ENCODE measurements at regions not wholly inside any gene's neighbourhood (a gene's known extent, or its start where the extent isn't known, plus 50 kb on each side); places are given as distances from the start of the nearest gene placed in this dataset.

DNA sequence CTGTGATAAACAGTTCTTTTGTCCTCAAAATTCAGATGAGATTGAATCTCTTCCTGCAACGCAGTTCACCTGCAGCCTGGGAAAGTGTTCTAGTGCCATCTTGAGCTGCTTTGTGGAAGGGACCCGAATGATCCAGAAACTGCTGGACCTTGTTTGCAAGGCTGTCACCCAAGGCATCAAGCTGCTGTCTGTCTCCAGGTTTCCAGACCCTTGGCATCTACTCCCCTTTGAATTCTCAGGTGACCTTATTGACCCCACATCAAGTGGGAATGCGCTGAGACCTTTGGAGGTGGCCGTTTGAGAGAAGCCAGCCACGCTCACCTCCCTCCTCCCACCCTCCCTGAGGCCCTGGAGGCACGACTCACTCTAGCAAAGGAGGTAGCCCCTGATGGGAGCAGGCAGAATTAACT lies 112.5 kb downstream of the EDN3 start:
- Mint-ChIP-seq H3K27me3 (peaks cover 6% of the 10 kb centered on the region), H3K4me3 (no peak overlapping the region), H3K9me3 (no peaks in the 10 kb centered on the region), H3K36me3 (ENCODE audit: low read depth) (no peaks in the 10 kb centered on the region), H3K27ac (no peak overlapping the region), H3K4me1 (no peaks in the 10 kb centered on the region)
- ATAC-seq (no peak), DNase-seq (no peak)

DNA sequence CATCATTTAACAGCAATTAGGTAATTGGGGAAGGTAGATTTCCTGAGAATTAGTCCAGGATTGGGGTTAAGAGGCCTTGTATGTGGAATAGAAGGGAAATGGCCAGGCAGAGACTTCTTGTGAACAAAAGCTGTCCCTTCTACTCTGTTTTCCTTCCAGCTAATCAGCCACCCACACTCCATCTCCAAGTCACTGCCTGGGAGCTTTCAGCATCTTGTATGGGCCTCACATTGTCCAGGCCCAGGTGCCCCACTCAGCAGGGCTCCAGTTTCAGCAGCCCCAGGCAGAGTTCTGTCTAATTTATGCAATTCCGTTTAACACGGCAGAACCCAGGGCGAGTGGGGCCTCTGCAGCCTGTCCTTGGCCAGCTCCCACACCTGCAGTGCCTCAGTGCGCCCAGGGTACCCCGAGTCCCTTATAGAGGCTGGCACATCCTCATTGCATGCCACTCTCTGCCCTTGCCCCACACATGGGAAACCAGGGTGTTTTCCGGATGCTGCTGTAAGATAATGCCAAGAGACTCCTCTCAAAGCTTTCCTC lies 113.0 kb downstream of the EDN3 start:
- Mint-ChIP-seq H3K4me3 (no peak overlapping the region), H3K4me1 (no peaks in the 10 kb centered on the region), H3K36me3 (ENCODE audit: low read depth) (no peaks in the 10 kb centered on the region), H3K27ac (no peak overlapping the region), H3K9me3 (no peaks in the 10 kb centered on the region), H3K27me3 (peaks cover 6% of the 10 kb centered on the region)
- no peak for DNase-seq
- no peak for ATAC-seq

DNA sequence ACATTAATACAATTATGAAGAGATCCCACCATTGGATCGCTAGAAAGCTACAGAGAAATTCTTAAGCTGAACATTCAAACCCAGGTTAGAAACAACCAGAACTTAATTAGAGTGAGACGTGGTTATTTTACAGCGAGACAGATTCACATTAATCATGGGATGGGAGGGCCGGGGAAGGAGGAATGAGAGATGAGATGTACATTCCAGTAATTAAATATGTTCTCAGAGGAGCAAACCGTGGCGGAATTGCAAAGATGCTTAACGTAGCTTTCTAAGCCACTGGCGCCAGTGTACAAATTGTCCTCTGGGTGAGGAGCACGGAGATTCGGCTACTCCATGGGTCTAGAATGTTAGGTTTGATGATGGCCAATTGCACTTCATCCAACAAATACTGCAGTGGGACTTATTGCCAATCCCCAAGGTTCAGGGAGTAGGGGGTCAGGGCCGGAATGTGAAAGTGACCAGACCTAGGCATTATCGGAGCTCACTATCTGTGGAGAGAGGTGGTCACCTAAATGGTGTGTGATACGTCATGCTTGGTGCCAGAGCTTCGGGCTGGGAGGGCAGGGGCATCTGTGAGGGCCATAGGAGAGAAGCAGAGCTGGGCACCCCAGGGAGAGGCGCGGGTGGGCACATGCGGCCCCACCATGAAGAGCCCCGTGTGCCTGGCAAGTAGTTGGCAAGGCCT lies 114.7 kb downstream of the EDN3 start:
- Mint-ChIP-seq H3K27me3 (peaks cover 6% of the 10 kb centered on the region), H3K9me3 (no peaks in the 10 kb centered on the region), H3K4me3 (no peak overlapping the region), H3K4me1 (no peaks in the 10 kb centered on the region), H3K36me3 (ENCODE audit: low read depth) (no peaks in the 10 kb centered on the region), H3K27ac (no peak overlapping the region)
- ATAC-seq = no peak
- no peak for DNase-seq

DNA sequence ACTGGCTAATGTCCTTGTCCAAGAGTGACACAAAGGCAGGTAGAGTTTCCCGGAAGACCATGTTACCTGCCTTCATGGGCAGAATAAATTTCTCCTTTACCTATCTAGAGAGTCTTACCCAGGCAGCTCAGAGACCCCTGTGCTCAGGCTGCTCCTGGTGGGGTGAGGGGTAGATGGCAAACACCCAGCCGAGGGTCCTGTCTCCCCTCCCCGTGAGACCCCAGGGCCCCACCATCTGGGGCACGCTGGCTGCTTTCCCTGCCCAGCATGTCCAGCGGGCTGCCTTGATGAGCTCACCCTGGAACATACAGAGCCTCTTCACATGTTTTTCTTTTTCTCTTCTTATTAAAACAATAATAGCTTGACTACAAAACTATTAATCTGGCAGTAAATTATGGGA lies 116.5 kb downstream of the EDN3 start:
- H3K4me1 Mint-ChIP-seq = no peaks in the 10 kb centered on the region
- no peaks in the 10 kb centered on the region for H3K9me3 Mint-ChIP-seq

DNA sequence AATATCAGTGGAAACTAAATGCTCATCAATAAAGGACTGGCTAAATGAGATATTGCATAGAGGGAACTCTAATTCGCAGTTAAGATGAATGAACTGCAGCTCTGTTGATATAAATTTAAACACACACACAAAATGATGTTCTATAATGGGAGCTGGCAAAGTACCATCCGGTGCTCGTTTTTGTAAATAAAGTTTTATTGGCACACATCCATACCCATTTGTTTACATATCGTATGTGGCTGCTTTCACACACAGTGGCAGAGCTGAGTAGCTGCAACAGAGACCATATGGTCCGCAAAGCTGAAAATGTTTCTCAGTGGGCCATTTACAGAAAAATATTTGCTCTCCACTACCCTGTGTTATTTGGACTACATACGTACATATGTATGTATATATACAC lies 120.7 kb downstream of the EDN3 start:
- no peak overlapping the region for H3K27ac Mint-ChIP-seq
- H3K27me3 Mint-ChIP-seq = peaks cover 2% of the 10 kb centered on the region
- no peak for ATAC-seq
- no peak for DNase-seq
- H3K4me1 Mint-ChIP-seq = no peaks in the 10 kb centered on the region
- no peak overlapping the region for H3K4me3 Mint-ChIP-seq
- no peaks in the 10 kb centered on the region for H3K9me3 Mint-ChIP-seq
- no peaks in the 10 kb centered on the region for H3K36me3 Mint-ChIP-seq (ENCODE audit: low read depth)

More for the DNA sequence above, 116.5 kb downstream of the EDN3 start:
- Mint-ChIP-seq H3K27ac (no peak overlapping the region), H3K27me3 (peaks cover 6% of the 10 kb centered on the region), H3K36me3 (ENCODE audit: low read depth) (no peaks in the 10 kb centered on the region), H3K4me3 (no peak overlapping the region)
- DNase-seq (no peak), ATAC-seq (no peak)

DNA sequence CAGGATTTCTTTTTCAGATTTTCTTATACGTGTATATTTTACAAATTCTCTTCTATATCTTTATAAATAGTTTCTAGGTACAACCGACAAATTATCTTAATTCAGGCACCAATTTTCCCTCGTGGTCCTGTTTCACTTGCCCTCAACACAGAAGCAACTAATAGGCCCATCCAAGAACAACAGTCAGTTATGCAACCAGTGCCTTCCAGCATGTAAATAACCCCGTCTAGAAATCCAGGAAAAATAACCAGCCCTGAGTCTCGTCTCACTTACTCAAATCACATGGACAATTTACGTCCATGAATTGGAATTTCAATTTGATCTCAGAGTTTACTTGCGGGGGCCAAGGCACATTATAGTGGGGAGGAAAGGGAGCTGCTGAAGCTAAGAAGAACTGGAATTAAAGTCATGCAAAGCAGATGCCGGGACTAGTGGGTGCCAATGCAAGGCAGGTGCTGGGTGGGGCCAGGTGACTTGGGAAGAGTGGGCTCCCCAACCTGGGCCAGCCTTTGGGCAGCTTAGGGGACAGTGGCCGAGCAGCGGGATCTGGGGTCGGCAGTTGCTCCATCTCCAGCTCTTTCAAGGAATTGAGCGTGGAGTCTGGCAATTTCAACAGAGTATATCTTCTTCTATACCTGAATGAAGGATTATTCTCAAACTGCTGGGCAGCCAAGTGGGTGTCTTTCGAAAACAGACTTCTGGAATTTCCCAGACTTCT lies 121.7 kb downstream of the EDN3 start:
- H3K4me1 Mint-ChIP-seq = no peaks in the 10 kb centered on the region
- no peaks in the 10 kb centered on the region for H3K36me3 Mint-ChIP-seq (ENCODE audit: low read depth)
- no peak overlapping the region for H3K4me3 Mint-ChIP-seq
- no peak overlapping the region for H3K27ac Mint-ChIP-seq
- ATAC-seq = no peak
- H3K27me3 Mint-ChIP-seq = no peaks in the 10 kb centered on the region
- no peak for DNase-seq
- H3K9me3 Mint-ChIP-seq = no peaks in the 10 kb centered on the region

DNA sequence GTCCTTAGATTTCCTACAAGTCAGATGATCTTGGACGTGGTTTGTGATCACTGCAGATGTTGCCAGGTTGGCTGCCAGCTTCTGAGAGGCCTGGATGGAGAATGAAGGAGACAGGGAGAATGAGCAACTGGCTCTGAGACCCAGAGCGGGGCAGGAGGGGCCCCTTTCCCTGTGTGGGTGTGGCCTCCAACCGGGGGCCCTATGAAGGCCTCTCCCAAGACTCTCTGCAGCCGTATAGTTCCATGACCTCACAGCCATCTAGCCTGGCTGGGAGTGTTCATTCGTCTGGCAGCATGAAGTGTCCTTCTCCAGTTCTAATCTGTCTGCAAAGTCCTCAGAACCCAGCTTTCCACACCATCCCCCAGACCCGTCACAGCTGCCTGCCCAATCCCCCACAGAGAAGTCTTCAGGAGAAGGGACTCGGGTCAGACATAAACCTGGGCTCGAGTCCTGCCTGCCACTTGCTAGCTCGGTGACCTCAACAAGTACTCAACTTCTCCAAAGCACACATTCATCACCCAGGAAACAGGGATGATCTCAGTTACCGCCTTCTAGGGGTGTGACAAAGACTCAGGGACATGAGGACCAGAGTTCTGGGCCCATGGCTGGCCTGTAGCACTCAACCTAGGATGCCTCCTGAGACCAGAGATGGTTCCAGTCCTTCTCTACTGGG lies 122.6 kb downstream of the EDN3 start:
- H3K27me3 Mint-ChIP-seq = no peaks in the 10 kb centered on the region
- no peaks in the 10 kb centered on the region for H3K36me3 Mint-ChIP-seq (ENCODE audit: low read depth)
- H3K27ac Mint-ChIP-seq = no peak overlapping the region
- H3K4me1 Mint-ChIP-seq = no peaks in the 10 kb centered on the region
- ATAC-seq = no peak
- H3K4me3 Mint-ChIP-seq = no peak overlapping the region
- peaks cover 1% of the 10 kb centered on the region for H3K9me3 Mint-ChIP-seq
- no peak for DNase-seq

DNA sequence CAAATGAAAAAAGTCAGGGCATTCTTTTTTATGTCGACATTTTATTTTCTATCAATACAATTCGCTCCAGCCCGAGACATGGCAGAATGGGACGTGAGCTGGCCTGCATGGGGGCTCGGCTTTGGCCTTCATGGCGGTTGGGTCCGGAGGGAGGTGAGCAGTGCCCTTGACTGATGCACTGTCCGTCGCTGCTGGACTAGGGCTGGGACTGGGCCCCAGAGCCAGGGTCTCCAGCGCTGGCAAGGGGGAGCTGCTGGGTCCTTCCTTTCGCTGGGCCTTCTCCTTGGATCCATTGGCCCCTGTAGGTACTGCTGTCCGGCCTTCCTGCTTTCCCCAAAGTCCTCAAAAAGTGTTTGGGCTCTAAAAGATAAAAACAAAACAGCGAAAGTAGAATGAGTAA lies 124.6 kb downstream of the EDN3 start:
- ATAC-seq = no peak
- peaks cover 2% of the 10 kb centered on the region for H3K27me3 Mint-ChIP-seq
- H3K9me3 Mint-ChIP-seq = peaks cover 6% of the 10 kb centered on the region
- H3K27ac Mint-ChIP-seq = no peak overlapping the region
- no peak for DNase-seq
- H3K36me3 Mint-ChIP-seq (ENCODE audit: low read depth) = no peaks in the 10 kb centered on the region
- H3K4me1 Mint-ChIP-seq = peaks cover 10% of the 10 kb centered on the region
- H3K4me3 Mint-ChIP-seq = no peak overlapping the region

DNA sequence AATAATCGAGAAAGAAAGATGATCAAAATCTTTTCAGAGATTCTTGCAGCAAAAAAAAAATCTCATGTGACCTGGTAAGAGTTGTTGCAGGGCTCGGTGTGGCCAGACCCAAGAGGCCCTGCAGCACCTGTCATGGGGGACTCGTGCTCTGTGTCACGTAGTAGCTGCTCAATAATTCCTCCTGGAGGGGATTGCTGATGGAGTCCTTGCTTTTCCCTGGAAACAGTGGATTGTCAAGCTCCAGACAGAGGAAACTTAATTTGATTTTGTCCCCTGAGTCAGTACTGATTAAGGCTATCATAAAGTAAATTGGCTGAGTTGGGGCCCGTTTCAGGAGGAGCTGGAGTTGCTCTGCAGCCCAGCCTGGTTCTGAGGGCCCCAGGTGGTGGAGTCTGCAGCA lies 125.2 kb downstream of the EDN3 start:
- no peak for DNase-seq
- Mint-ChIP-seq H3K4me1 (peaks cover 10% of the 10 kb centered on the region), H3K9me3 (peaks cover 6% of the 10 kb centered on the region), H3K27ac (no peak overlapping the region), H3K36me3 (ENCODE audit: low read depth) (no peaks in the 10 kb centered on the region), H3K27me3 (peaks cover 2% of the 10 kb centered on the region), H3K4me3 (no peak overlapping the region)
- ATAC-seq = no peak

DNA sequence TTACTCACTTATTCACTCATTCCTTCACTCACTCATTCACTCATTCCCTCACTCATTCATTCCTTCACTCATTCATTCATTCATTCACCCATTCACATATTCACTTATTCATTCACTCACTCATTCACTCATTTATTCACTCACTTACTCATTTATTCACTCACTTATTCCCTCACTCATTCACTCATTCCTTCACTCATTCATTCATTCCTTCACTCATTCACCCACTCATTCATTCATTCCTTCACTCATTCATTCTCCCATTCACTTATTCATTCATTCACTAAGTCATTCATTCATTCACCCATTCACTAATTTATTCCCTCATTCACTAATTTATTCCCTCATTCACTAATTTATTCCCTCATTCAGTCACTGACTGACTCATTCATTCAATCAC lies 127.6 kb downstream of the EDN3 start:
- Mint-ChIP-seq H3K4me1 (peaks cover 10% of the 10 kb centered on the region), H3K36me3 (ENCODE audit: low read depth) (no peaks in the 10 kb centered on the region), H3K9me3 (peaks cover 6% of the 10 kb centered on the region), H3K27me3 (peaks cover 2% of the 10 kb centered on the region), H3K27ac (no peak overlapping the region), H3K4me3 (no peak overlapping the region)
- ATAC-seq = no peak
- DNase-seq = no peak

DNA sequence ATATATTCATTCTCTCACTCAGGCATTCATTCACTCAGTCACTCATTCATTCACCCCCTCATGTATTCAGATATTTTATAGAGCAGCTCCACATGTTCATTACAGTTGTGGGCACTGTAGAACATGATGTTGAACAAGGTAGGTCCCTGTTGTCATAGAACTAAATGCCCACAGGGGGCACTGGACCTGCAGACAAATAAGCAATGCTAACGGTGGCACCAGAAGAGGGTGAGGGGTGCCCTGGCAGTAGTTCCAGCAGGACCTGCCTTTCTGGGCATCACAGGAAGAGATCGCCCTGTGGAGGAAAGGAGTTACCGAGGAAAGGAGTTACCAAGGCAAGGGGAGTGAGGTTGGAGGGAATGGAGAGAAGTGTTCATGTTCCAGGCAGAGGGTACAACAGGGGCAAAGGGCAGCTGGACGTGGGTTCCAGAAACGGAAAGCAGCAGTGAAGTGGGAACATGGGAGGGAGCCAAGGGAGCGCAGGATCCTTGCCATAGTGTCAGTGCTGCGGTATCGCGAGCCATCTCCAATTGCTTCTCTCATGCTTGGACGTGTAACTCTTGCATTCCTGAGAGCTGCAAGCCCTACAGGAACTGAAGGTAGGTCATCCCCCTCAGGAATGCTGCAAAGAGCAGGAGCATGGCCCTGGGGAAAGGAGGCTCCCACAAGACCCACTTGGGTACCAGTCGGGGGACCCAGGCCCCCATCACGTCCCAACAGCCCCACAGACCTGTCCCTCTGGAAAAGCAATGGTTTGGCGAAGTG lies 128.2 kb downstream of the EDN3 start:
- Mint-ChIP-seq H3K4me1 (peaks cover 10% of the 10 kb centered on the region), H3K27ac (no peak overlapping the region), H3K9me3 (peaks cover 6% of the 10 kb centered on the region), H3K36me3 (ENCODE audit: low read depth) (no peaks in the 10 kb centered on the region), H3K4me3 (no peak overlapping the region), H3K27me3 (peaks cover 5% of the 10 kb centered on the region)
- no peak for ATAC-seq
- no peak for DNase-seq

DNA sequence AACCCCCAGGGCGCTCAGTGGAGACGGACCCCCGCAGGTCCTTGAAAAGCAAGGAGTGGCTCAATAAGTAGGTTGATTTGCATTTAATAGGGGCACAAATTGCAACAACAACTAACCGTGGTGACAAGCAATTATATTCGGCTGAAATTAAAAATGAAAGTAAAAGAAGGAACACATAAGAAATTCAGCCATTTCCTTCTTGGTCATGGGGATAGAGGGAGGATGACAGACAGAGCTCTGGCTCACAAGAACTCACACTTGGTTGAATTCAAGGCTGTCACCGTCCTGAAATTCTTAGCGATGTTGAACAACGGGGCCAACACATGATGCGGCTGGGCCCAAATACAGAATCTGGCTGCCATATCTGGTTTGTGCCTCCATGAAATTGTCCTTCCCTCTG lies 129.0 kb downstream of the EDN3 start:
- H3K4me3 Mint-ChIP-seq = no peak overlapping the region
- DNase-seq = no peak
- H3K27me3 Mint-ChIP-seq = peaks cover 5% of the 10 kb centered on the region
- H3K9me3 Mint-ChIP-seq = peaks cover 6% of the 10 kb centered on the region
- no peak overlapping the region for H3K27ac Mint-ChIP-seq
- no peaks in the 10 kb centered on the region for H3K36me3 Mint-ChIP-seq (ENCODE audit: low read depth)
- peaks cover 10% of the 10 kb centered on the region for H3K4me1 Mint-ChIP-seq
- no peak for ATAC-seq

DNA sequence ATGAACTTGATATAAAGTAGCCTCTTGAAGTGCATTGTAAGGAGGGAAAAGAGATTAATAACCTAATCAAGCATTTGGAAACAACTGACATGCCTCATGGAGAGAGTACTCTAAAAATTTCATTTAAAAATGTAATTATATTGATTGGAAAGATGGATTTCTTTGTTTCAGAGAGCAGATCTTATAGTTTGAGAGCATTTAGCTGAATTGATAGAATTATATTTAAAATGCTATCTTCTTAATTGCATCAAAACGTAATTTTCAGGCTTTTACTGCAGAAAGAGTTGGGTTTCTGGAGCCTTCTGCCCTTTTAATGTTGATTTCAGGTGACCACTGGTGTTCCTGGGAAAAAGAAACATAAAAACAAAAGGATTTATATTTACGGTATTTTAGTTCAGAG lies 130.6 kb downstream of the EDN3 start:
- peaks cover 6% of the 10 kb centered on the region for H3K9me3 Mint-ChIP-seq
- no peak overlapping the region for H3K27ac Mint-ChIP-seq
- H3K4me3 Mint-ChIP-seq = no peak overlapping the region
- DNase-seq (no peak), ATAC-seq (no peak)
- no peaks in the 10 kb centered on the region for H3K36me3 Mint-ChIP-seq (ENCODE audit: low read depth)
- peaks cover 10% of the 10 kb centered on the region for H3K4me1 Mint-ChIP-seq
- peaks cover 5% of the 10 kb centered on the region for H3K27me3 Mint-ChIP-seq

DNA sequence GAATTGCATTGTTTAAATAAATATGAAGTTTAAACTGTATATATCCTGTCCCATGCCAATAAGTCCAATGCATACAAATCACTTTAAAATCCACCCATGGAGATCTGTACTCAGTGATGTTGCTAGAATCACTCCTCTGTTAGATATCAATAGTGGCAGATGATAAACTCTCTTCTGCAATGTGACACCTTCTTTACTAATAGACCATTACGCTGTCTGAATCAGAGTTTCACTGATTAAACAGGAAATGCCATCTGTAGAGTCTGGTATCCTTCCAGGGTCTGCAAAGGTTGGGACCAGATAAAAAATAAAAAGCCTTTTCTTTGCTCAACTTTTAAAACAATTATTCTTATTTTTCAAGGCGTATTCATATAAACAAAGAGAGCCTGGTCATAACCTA lies 134.5 kb downstream of the EDN3 start:
- DNase-seq = no peak
- Mint-ChIP-seq H3K36me3 (ENCODE audit: low read depth) (no peaks in the 10 kb centered on the region), H3K9me3 (no peaks in the 10 kb centered on the region), H3K27me3 (peaks cover 3% of the 10 kb centered on the region), H3K4me3 (no peak overlapping the region), H3K27ac (no peak overlapping the region), H3K4me1 (no peaks in the 10 kb centered on the region)
- no peak for ATAC-seq
